ENCODE measurements at regions not wholly inside any gene's neighbourhood (a gene's known extent, or its start where the extent isn't known, plus 50 kb on each side); places are given as distances from the start of the nearest gene placed in this dataset.

- TF ChIP-seq, protein P1, sequence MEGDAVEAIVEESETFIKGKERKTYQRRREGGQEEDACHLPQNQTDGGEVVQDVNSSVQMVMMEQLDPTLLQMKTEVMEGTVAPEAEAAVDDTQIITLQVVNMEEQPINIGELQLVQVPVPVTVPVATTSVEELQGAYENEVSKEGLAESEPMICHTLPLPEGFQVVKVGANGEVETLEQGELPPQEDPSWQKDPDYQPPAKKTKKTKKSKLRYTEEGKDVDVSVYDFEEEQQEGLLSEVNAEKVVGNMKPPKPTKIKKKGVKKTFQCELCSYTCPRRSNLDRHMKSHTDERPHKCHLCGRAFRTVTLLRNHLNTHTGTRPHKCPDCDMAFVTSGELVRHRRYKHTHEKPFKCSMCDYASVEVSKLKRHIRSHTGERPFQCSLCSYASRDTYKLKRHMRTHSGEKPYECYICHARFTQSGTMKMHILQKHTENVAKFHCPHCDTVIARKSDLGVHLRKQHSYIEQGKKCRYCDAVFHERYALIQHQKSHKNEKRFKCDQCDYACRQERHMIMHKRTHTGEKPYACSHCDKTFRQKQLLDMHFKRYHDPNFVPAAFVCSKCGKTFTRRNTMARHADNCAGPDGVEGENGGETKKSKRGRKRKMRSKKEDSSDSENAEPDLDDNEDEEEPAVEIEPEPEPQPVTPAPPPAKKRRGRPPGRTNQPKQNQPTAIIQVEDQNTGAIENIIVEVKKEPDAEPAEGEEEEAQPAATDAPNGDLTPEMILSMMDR (conservative IDR thresholded peaks at IDR 0.05; ENCODE audit: low read depth, low read length), result no peak
- TF ChIP-seq EZH2 (IDR thresholded peaks at IDR 0.05; ENCODE audit: borderline replicate concordance, low read depth, low read length, poor library complexity, severe bottlenecking), result no peak
Observed at GRCh38 chr5:37962389-37962788, 122.5 kb upstream of the GDNF start.
